Bronchial epithelial cell (primary cell): ENCODE measurements at regions not wholly inside any gene's neighbourhood (a gene's known extent, or its start where the extent isn't known, plus 50 kb on each side); places are given as distances from the start of the nearest gene placed in this dataset.

Experiments used
- DNase-seq: peaks from one replicate; pipeline ENCODE4 v3.0.0-alpha.2; 2010; ENCODE audit warnings: low read depth
- FAIRE-seq: peaks from 2 replicates; lab custom pipeline; 2011; peaks lifted over from hg19 to GRCh38; lab: Jason Lieb, UNC
- H3K27me3 ChIP-seq: 2 replicates; pipeline ENCODE4 v1.5.1; 2011; ENCODE audit warnings: low read length; ENCODE audit not compliant: control insufficient read depth, insufficient read depth
- H3K36me3 ChIP-seq: 2 replicates; pipeline ENCODE4 v1.5.1; 2011; ENCODE audit warnings: low read length; ENCODE audit not compliant: control insufficient read depth, insufficient read depth
- H3K4me3 ChIP-seq: 2 replicates; pipeline ENCODE4 v1.5.1; 2011; ENCODE audit warnings: mild to moderate bottlenecking, low read depth, low read length, control low read depth
- TF ChIP-seq, protein P1 (sequence below): IDR thresholded peaks from 2 replicates; pipeline ENCODE4 v1.5.1; 2011; ENCODE audit warnings: mild to moderate bottlenecking, moderate library complexity, low read length, control low read depth, inconsistent platforms; ENCODE audit not compliant: insufficient read depth, severe bottlenecking

DNA sequence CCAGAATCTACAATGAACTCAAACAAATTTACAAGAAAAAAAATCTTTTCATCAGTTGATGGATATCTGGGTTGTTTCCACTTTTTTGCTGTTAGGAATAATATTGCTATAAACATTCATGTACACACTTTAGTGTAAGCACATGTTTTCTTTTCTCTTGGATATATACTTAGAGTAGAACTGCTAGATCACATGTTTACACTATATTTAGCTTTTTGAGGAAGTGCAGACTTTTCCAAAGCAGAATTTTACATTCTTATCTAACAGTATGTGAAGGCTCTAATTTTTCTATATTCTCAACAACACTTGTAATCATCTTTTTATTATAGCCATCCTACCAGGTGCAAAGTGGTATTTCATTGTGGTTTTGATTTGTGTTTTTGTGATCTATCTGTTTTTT lies 103.6 kb upstream of the RMP24 start:
- TF ChIP-seq, protein P1, sequence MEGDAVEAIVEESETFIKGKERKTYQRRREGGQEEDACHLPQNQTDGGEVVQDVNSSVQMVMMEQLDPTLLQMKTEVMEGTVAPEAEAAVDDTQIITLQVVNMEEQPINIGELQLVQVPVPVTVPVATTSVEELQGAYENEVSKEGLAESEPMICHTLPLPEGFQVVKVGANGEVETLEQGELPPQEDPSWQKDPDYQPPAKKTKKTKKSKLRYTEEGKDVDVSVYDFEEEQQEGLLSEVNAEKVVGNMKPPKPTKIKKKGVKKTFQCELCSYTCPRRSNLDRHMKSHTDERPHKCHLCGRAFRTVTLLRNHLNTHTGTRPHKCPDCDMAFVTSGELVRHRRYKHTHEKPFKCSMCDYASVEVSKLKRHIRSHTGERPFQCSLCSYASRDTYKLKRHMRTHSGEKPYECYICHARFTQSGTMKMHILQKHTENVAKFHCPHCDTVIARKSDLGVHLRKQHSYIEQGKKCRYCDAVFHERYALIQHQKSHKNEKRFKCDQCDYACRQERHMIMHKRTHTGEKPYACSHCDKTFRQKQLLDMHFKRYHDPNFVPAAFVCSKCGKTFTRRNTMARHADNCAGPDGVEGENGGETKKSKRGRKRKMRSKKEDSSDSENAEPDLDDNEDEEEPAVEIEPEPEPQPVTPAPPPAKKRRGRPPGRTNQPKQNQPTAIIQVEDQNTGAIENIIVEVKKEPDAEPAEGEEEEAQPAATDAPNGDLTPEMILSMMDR = no peak
- FAIRE-seq (no peak), DNase-seq (no peak)
- H3K4me3 ChIP-seq = no peak overlapping the region
- H3K36me3 ChIP-seq = no peaks in the 10 kb centered on the region
- H3K27me3 ChIP-seq = no peaks in the 10 kb centered on the region

DNA sequence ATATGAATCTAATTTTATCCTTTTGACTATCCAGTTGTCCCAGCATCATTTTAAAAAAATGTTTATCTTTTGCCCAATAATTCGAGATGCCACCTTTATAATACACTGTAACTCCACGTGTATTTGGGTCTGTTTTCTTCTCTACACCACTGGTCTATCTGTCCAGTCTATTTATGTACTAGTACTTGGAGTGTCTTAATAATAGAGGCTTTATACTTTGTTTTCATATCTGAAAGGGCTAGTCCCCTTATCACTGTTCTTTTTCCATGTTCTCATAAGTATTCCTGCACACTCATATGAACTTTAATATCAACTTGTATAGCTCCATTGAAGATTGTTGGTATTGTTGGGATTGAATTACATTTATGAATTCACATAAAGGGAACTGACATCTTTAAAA lies 101.1 kb upstream of the RMP24 start:
- Histone ChIP-seq H3K36me3 (no peaks in the 10 kb centered on the region), H3K27me3 (no peaks in the 10 kb centered on the region), H3K4me3 (no peak overlapping the region)
- TF ChIP-seq, protein P1 = no peak
- no peak for FAIRE-seq
- peak; percentile 37 for DNase-seq

DNA sequence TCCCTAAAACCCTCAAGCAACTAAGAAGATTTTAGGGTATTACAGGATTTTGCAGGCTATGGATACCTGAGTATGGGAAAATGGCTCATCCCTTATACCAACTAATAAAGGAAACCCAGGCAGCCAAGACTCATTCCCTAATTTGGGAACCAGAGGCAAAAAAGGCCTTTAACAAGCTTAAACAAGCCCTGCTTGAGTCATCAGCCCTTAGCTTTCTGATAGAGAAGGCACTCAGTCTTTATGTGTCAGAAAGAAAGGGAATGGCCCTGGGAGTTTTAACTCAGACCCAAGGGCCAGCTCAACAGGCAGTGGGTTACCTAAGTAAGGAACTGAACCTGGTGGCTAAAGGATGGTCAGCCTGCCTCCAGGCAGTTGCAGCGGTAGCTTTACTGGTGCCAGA lies 96.9 kb upstream of the RMP24 start:
- FAIRE-seq = no peak
- peak; percentile 97 for DNase-seq
- no peaks in the 10 kb centered on the region for H3K36me3 ChIP-seq
- TF ChIP-seq, protein P1 = no peak
- H3K27me3 ChIP-seq = no peaks in the 10 kb centered on the region
- no peak overlapping the region for H3K4me3 ChIP-seq

DNA sequence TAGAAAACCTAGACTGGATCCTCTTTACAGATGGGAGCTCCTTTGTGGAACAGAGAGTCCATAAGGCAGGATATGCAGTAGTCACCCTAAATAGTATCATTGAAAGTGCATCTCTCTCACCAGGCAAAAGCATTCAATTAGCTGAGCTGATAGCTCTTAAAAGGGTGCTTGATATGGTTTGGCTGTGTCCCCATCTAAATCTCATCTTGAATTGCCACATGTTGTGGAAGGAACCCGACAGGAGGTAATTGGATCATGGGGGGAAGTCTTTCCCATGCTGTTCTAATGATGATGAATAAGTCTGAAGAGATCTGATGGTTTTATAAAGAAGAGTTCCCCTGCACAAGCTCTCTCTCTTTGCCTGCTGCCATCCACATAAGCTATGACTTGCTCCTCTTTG lies 96.2 kb upstream of the RMP24 start:
- FAIRE-seq (peak; percentile 28), DNase-seq (no peak)
- H3K27me3 ChIP-seq = no peaks in the 10 kb centered on the region
- TF ChIP-seq, protein P1 = no peak
- no peaks in the 10 kb centered on the region for H3K36me3 ChIP-seq
- no peak overlapping the region for H3K4me3 ChIP-seq

DNA sequence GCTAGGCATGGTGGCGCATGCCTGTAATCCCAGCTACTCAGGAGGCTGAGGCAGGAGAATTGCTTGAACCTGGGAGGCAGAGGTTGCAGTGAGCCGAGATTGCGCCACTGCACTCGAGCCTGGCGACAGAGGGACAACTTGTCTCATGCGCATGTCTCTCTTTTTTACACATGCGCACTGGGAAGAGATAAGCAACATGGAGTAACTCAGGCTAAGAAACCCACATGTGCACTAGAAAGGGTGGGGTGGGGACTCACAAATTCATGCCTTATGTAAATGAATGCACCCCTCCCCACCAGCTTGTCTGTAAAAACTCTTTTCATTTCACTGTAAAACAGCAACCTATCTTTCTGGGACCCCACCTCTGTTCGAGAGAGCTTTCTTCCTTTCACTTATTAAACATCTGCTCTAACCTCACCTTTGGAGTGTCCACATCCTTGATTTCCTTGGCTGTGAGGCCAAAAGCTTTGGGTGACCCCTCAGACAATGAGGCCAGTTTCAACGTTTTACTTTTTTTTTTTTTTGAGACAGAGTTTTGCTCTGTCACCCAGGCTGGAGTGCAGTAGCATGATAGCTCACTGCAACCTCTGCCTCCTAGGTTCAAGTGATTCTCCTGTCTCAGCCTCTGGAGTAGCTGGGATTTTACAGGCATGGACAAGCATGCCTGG lies 91.6 kb upstream of the RMP24 start:
- Histone ChIP-seq H3K4me3 (no peak overlapping the region), H3K36me3 (no peaks in the 10 kb centered on the region), H3K27me3 (no peaks in the 10 kb centered on the region)
- TF ChIP-seq, protein P1 = no peak
- no peak for DNase-seq
- no peak for FAIRE-seq

DNA sequence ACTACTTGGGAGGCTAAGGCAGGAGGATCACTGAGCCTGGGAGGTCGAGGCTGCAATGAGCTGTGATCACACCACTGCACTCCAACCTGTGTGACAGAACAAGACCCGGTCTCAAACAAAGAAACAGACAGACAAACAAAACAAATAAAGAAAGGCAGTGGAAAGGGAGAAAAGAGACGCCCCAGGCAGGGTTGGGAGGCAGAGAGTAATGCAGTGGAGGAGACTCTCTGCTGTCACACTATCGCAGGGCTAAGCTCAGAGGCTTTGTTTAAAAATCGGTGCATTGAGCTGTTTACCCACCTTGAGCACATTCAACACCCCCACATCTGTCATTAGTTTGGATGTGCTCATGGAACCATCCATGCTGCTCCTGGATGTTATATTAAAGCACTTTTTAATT lies 84.2 kb upstream of the RMP24 start:
- no peaks in the 10 kb centered on the region for H3K36me3 ChIP-seq
- TF ChIP-seq, protein P1 = no peak
- H3K27me3 ChIP-seq = peaks cover 7% of the 10 kb centered on the region
- no peak for DNase-seq
- FAIRE-seq = no peak
- no peak overlapping the region for H3K4me3 ChIP-seq
